Breast epithelium (tissue), 3 donors: ENCODE measurements at regions not wholly inside any gene's neighbourhood (a gene's known extent, or its start where the extent isn't known, plus 50 kb on each side); places are given as distances from the start of the nearest gene placed in this dataset.

Experiments used
- POLR2A ChIP-seq: fragments of 450-650 bp; IDR thresholded peaks from one replicate; pipeline ENCODE4 v1.6.1; 2016; ENCODE audit warnings: antibody characterized with exemption, mild to moderate bottlenecking, moderate library complexity
- POLR2AphosphoS5 ChIP-seq, 3 donors: sonication (generic); formaldehyde crosslinking; IDR thresholded peaks; one replicate each; pipeline ENCODE4 v1.6.1; 2017; ENCODE audit warnings: antibody characterized with exemption in 3 of 3
- TF ChIP-seq, protein P1 (sequence below), 3 donors: fragments of 450-650 bp; IDR thresholded peaks; one replicate each; pipeline ENCODE4 v1.5.1; 2016 to 2017; ENCODE audit warnings: antibody characterized with exemption in 3 of 3, mild to moderate bottlenecking in 3 of 3, moderate library complexity in 3 of 3

DNA sequence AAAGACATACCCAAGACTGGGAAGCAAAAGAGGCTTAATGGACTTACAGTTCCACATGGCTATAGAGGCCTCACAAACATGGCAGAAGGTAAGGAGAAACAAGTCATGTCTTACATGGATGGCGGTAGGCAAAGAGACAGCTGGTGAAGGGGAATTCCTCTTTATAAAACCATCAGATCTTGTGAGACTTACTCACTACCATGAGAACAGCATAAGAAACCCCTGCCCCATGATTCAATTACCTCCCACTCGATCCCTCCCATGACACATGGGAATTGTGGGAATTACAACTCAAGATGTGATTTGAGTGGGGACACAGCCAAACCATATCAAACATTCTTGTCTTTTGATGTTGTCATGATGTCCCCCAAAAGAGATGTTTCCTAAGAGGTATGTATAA, 103.3 kb downstream of the DUSP10 start:
- TF ChIP-seq, protein P1, sequence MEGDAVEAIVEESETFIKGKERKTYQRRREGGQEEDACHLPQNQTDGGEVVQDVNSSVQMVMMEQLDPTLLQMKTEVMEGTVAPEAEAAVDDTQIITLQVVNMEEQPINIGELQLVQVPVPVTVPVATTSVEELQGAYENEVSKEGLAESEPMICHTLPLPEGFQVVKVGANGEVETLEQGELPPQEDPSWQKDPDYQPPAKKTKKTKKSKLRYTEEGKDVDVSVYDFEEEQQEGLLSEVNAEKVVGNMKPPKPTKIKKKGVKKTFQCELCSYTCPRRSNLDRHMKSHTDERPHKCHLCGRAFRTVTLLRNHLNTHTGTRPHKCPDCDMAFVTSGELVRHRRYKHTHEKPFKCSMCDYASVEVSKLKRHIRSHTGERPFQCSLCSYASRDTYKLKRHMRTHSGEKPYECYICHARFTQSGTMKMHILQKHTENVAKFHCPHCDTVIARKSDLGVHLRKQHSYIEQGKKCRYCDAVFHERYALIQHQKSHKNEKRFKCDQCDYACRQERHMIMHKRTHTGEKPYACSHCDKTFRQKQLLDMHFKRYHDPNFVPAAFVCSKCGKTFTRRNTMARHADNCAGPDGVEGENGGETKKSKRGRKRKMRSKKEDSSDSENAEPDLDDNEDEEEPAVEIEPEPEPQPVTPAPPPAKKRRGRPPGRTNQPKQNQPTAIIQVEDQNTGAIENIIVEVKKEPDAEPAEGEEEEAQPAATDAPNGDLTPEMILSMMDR (IDR thresholded peaks at IDR 0.05) = no peak
- TF ChIP-seq POLR2A = no peak
- TF ChIP-seq POLR2AphosphoS5 (IDR thresholded peaks at IDR 0.05) = no peak
